Endothelial cell of umbilical vein (primary cell): ENCODE measurements at regions not wholly inside any gene's neighbourhood (a gene's known extent, or its start where the extent isn't known, plus 50 kb on each side); places are given as distances from the start of the nearest gene placed in this dataset.

Experiments used
- BruUV-seq: library from RNA; stranded (reverse); fragments of 400-500 nt; replicated peaks from 2 replicates; lab custom pipeline; 2021; lab: Mats Ljungman, UMichigan
- CTCF ChIA-PET: fragments of 300-600, 350-600 bp; sonication (Branson Sonifier 250); formaldehyde crosslinking; loops from one replicate; lab custom pipeline; 2021; ENCODE audit warnings: antibody characterized with exemption, inconsistent platforms; lab: Charles Lee
- POLR2A ChIA-PET: fragments of 300-600, 350-600 bp; sonication (Branson Sonifier 250); formaldehyde crosslinking; loops from one replicate; lab custom pipeline; 2021; ENCODE audit warnings: antibody characterized with exemption, inconsistent platforms; lab: Charles Lee
- DNase-seq: peaks from one replicate; pipeline ENCODE4 v3.0.0-alpha.2; 2011; ENCODE audit warnings: low read depth, low spot score
- FAIRE-seq: peaks from 2 replicates; lab custom pipeline; 2011; peaks lifted over from hg19 to GRCh38; lab: Jason Lieb, UNC
- H2AFZ ChIP-seq: 2 replicates; pipeline ENCODE4 v1.6.0; 2012; ENCODE audit warnings: low read depth, low read length, control low read depth, inconsistent platforms
- H3K27ac ChIP-seq: 2 replicates; pipeline ENCODE4 v1.5.1; 2011; ENCODE audit warnings: low read depth, mild to moderate bottlenecking, control low read depth, low read length, moderate library complexity; ENCODE audit not compliant: insufficient read depth
- H3K27me3 ChIP-seq, 2 experiments: 2 replicates each; pipeline versions ENCODE4 v1.6.0 to v1.6.1; 2011; ENCODE audit warnings: low read length in 2 of 2, mixed read lengths in 1 of 2; ENCODE audit not compliant: control insufficient read depth in 2 of 2, insufficient read depth in 2 of 2
- H3K36me3 ChIP-seq, 2 experiments: 2 replicates in 1 of 2; 3 replicates in 1 of 2; pipeline ENCODE4 v1.5.1; 2011; ENCODE audit warnings: low read length in 2 of 2, mild to moderate bottlenecking in 1 of 2, moderate library complexity in 1 of 2; ENCODE audit not compliant: control insufficient read depth in 2 of 2, insufficient read depth in 2 of 2; ENCODE audit errors: extremely low read depth in 1 of 2
- H3K4me1 ChIP-seq: 3 replicates; pipeline ENCODE4 v1.5.1; 2011; ENCODE audit warnings: mild to moderate bottlenecking, low read length; ENCODE audit not compliant: control insufficient read depth, insufficient read depth; ENCODE audit errors: extremely low read depth
- H3K4me2 ChIP-seq: 2 replicates; pipeline ENCODE4 v1.6.1; 2011; ENCODE audit warnings: low read length, control low read depth, mixed read lengths; ENCODE audit not compliant: insufficient read depth
- H3K4me3 ChIP-seq, 3 experiments: fragments of 200-600 bp in 1 of 3; sonication (generic), shearing (Covaris generic) in 1 of 3; replicated peaks in 1 of 3; 2 replicates each; pipeline ENCODE4 v1.5.1; 2011 to 2016; ENCODE audit warnings: control low read depth in 3 of 3, low read length in 3 of 3, mild to moderate bottlenecking in 2 of 3, inconsistent platforms in 1 of 3, low read depth in 1 of 3, moderate library complexity in 1 of 3; ENCODE audit not compliant: insufficient read depth in 1 of 3
- H3K79me2 ChIP-seq: 2 replicates; pipeline ENCODE4 v1.6.0; 2012; ENCODE audit warnings: low read length, inconsistent platforms; ENCODE audit not compliant: control insufficient read depth, insufficient read depth
- H3K9ac ChIP-seq: replicated peaks from 2 replicates; pipeline ENCODE3; 2011; ENCODE audit warnings: low read length, control low read depth; ENCODE audit not compliant: insufficient read depth; ENCODE audit errors: extremely low read depth
- H3K9me1 ChIP-seq: replicated peaks from 3 replicates; pipeline ENCODE4 v1.6.0; 2011; ENCODE audit warnings: mild to moderate bottlenecking, low read length; ENCODE audit not compliant: control insufficient read depth, insufficient read depth; ENCODE audit errors: extremely low read depth
- H3K9me3 ChIP-seq: replicated peaks from 2 replicates; pipeline ENCODE4 v1.5.1; 2012; ENCODE audit warnings: low read length, inconsistent platforms; ENCODE audit not compliant: control insufficient read depth, insufficient read depth
- H4K20me1 ChIP-seq: replicated peaks from 2 replicates; pipeline ENCODE3; 2011; ENCODE audit warnings: mild to moderate bottlenecking, low read length; ENCODE audit not compliant: control insufficient read depth, insufficient read depth; ENCODE audit errors: extremely low read depth
- CTCF ChIP-seq, 2 donors: IDR thresholded peaks; 1 replicate in 1 of 2; 2 replicates in 1 of 2; pipeline ENCODE4 v1.5.1; 2011; ENCODE audit warnings: low read length in 2 of 2, mild to moderate bottlenecking in 2 of 2, moderate library complexity in 2 of 2, control low read depth in 1 of 2, inconsistent platforms in 1 of 2, low read depth in 1 of 2; ENCODE audit not compliant: insufficient read depth in 1 of 2; ENCODE audit errors: extremely low read depth in 1 of 2
- EZH2 ChIP-seq: IDR thresholded peaks from 2 replicates; pipeline ENCODE4 v1.6.1; 2012; ENCODE audit warnings: borderline replicate concordance, low read depth, mild to moderate bottlenecking, moderate library complexity, low read length, inconsistent platforms; ENCODE audit not compliant: severe bottlenecking
- FOS ChIP-seq: IDR thresholded peaks from 2 replicates; pipeline ENCODE4 v1.6.1; 2011; ENCODE audit warnings: mild to moderate bottlenecking, low read length, moderate library complexity, borderline replicate concordance; ENCODE audit not compliant: insufficient read depth
- GATA2 ChIP-seq: IDR thresholded peaks from 2 replicates; pipeline ENCODE4 v1.7.0; 2011; ENCODE audit warnings: low read depth, mild to moderate bottlenecking, moderate library complexity, mixed read lengths, low read length; ENCODE audit not compliant: insufficient read length, insufficient read depth
- JUN ChIP-seq: IDR thresholded peaks from 2 replicates; pipeline ENCODE4 v1.6.1; 2011; ENCODE audit warnings: borderline replicate concordance, low read depth; ENCODE audit not compliant: insufficient read length, insufficient read depth
- MAX ChIP-seq: IDR thresholded peaks from 2 replicates; pipeline ENCODE4 v1.6.1; 2011; ENCODE audit not compliant: insufficient read depth, insufficient read length
- MYC ChIP-seq: IDR thresholded peaks from one replicate; pipeline ENCODE4 v1.6.1; 2011; ENCODE audit warnings: mild to moderate bottlenecking, low read depth, low read length
- POLR2A ChIP-seq: IDR thresholded peaks from 2 replicates; pipeline ENCODE4 v1.6.1; 2012; ENCODE audit warnings: low read depth, mild to moderate bottlenecking, control low read depth, low read length
- POLR2AphosphoS5 ChIP-seq: IDR thresholded peaks from 2 replicates; pipeline ENCODE4 v1.6.1; 2012; ENCODE audit warnings: low read depth, mild to moderate bottlenecking, control low read depth, low read length, moderate library complexity; ENCODE audit not compliant: insufficient read depth
- dilution Hi-C: fragments of 300-500 bp; cut with MboI; formaldehyde crosslinking; loops from one replicate; pipeline ENCODE4 v1.15.0; 2019; ENCODE audit warnings: low sequenced_read_pairs; ENCODE audit not compliant: extremely low pct_ligation_motif_present
- intact Hi-C: fragments of 100-400 bp; cut with micrococcal nuclease; formaldehyde crosslinking; loops from one replicate; pipeline ENCODE4 v1.10.0; 2022

- CTCF ChIA-PET: interaction anchor here (1.1 kb wide), 1 partner anchor 84 kb away, joined by 3 read pairs; no protein-coding TSS in a partner anchor
- TF ChIP-seq FOS (no peak), POLR2AphosphoS5 (no peak), MAX (no peak), EZH2 (no peak), MYC (no peak), JUN (no peak), CTCF (IDR thresholded peaks at IDR 0.05; ENCODE audit: extremely low read depth in 1 of 2, insufficient read depth in 1 of 2, low read depth in 1 of 2, low read length in 2 of 2) (no peak), POLR2A (no peak), GATA2 (no peak)
- Histone ChIP-seq H3K36me3 (no peaks in the 10 kb centered on the region), H3K27me3 (no peaks in the 10 kb centered on the region), H4K20me1 (no peaks in the 10 kb centered on the region), H3K9me3 (no peaks in the 10 kb centered on the region), H2AFZ (no peak overlapping the region), H3K4me2 (no peak overlapping the region), H3K4me3 (no peak overlapping the region), H3K9ac (no peak overlapping the region), H3K27ac (no peak overlapping the region), H3K4me1 (no peaks in the 10 kb centered on the region), H3K9me1 (no peaks in the 10 kb centered on the region), H3K79me2 (no peaks in the 10 kb centered on the region)
- FAIRE-seq (no peak), DNase-seq (no peak)
- intact Hi-C loops (no loop called here), dilution Hi-C loops (no loop called here)
- POLR2A ChIA-PET: no interaction called here
- BruUV-seq: no TSS peak
Measured at GRCh38 chr1:178627037-178627436, 98.0 kb upstream of the RALGPS2 start.
